ENCODE measurements at regions not wholly inside any gene's neighbourhood (a gene's known extent, or its start where the extent isn't known, plus 50 kb on each side); places are given as distances from the start of the nearest gene placed in this dataset.

- TF ChIP-seq, protein P1, sequence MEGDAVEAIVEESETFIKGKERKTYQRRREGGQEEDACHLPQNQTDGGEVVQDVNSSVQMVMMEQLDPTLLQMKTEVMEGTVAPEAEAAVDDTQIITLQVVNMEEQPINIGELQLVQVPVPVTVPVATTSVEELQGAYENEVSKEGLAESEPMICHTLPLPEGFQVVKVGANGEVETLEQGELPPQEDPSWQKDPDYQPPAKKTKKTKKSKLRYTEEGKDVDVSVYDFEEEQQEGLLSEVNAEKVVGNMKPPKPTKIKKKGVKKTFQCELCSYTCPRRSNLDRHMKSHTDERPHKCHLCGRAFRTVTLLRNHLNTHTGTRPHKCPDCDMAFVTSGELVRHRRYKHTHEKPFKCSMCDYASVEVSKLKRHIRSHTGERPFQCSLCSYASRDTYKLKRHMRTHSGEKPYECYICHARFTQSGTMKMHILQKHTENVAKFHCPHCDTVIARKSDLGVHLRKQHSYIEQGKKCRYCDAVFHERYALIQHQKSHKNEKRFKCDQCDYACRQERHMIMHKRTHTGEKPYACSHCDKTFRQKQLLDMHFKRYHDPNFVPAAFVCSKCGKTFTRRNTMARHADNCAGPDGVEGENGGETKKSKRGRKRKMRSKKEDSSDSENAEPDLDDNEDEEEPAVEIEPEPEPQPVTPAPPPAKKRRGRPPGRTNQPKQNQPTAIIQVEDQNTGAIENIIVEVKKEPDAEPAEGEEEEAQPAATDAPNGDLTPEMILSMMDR (IDR thresholded peaks at IDR 0.05; ENCODE audit: control extremely low read depth, extremely low read depth, low read depth, missing control alignments) = no peak
- no peak for DNase-seq (ENCODE audit: extremely low spot score)
- CTCF ChIA-PET = no interaction called here
- POLR2A ChIA-PET = no interaction called here
Measured at GRCh38 chr12:34097213-34097612, 74.9 kb downstream of the ALG10 start.

DNA sequence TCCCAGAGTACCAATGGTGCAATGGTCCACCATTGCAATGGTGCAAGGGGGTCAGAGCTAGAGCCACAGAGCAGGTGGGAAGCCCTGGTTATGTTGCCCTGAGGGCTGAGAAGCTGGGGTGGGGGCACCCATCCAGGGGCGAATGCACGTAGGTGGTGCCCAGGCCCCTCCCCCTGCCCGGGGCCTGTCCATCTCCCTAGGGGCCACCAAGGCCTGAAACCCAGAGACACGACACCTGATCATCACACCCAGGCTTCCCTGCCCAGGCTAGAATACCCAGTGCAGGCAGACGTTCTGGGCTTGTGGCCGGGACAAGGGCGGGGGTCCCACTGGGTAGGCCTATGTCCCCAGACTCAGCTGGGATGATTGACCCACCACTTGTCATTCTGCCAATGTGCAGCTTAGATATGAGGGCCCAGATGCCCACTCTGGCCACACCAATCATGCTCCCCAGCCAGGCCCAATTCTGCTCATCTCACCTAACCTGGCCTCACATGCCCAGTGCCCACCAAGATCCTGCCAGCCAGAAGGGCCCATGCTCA, 83.2 kb downstream of the ALG10 start:
- DNase-seq (ENCODE audit: extremely low spot score) = no peak
- CTCF ChIA-PET = interaction anchor here (1.1 kb wide), 1 partner anchor 14 kb away, joined by 3 read pairs; no protein-coding TSS in a partner anchor
- POLR2A ChIA-PET = no interaction called here
- TF ChIP-seq, protein P1 (IDR thresholded peaks at IDR 0.05; ENCODE audit: control extremely low read depth, extremely low read depth, low read depth, missing control alignments) = no peak

GRCh38 chr12:34106172-34106571, 83.9 kb downstream of the ALG10 start:
- TF ChIP-seq, protein P1 (IDR thresholded peaks at IDR 0.05; ENCODE audit: control extremely low read depth, extremely low read depth, low read depth, missing control alignments) = no peak
- DNase-seq (ENCODE audit: extremely low spot score) = no peak
- CTCF ChIA-PET = interaction anchor here (1.1 kb wide), 1 partner anchor 14 kb away, joined by 3 read pairs; no protein-coding TSS in a partner anchor
- POLR2A ChIA-PET = no interaction called here

DNA sequence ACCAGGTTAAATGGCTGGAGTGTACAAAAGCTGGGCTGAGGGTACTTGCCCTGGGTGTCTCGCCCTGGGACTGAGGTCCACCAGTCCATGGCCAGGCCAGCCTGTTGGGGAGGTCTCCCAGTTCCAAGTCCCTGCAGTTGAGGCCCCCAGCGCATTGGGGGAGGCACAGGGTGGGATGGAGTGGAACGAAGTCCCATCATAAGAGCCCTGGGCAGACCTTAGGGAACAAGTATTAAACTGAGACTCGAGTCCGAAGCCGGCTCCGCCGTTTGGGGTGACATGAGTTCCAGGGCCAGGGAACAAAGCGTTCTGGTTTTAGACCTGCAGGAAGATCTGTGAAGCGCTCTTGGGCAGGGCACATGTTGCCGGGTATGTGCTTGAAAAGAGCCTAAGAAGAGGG, 84.7 kb downstream of the ALG10 start:
- CTCF ChIA-PET = no interaction called here
- TF ChIP-seq, protein P1 (IDR thresholded peaks at IDR 0.05; ENCODE audit: control extremely low read depth, extremely low read depth, low read depth, missing control alignments) = no peak
- POLR2A ChIA-PET = no interaction called here
- DNase-seq (ENCODE audit: extremely low spot score) = no peak

DNA sequence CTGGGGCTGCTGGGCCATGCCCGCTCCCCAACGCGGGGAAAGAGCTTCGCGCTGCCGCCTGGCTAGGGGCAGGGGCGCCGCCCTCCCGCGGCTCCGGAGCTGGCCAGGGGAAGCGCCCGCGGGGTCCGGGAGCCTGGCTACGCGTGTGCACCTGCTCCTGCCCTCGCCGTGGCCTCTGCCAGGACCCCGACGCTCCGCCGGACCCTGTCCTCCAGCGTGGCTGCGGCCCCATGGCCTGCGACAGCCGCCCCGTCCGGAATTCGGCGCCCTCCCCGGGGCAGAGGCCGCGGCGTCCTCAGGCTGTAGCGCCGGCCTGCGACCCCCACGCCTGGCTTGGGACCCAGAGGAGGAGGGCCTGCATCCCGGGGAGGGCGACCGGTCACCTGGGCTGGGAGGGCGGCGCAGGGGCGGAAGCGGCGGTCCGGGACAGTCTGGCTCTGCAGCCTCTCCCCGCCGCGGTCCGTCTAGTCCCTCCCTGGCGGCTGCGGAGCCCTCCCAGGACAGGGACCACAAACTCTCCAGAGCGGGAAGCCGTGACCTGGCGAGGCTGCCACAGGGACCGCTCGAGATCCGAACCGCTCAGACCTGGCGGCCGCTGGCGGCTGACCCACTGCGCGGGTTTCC, 85.6 kb downstream of the ALG10 start:
- ChIA-PET CTCF (no interaction called here), POLR2A (no interaction called here)
- no peak for DNase-seq (ENCODE audit: extremely low spot score)
- TF ChIP-seq, protein P1 (IDR thresholded peaks at IDR 0.05; ENCODE audit: control extremely low read depth, extremely low read depth, low read depth, missing control alignments) = no peak

- TF ChIP-seq, protein P1 (IDR thresholded peaks at IDR 0.05; ENCODE audit: control extremely low read depth, extremely low read depth, low read depth, missing control alignments) = no peak
- DNase-seq (ENCODE audit: extremely low spot score) = no peak
- ChIA-PET POLR2A (no interaction called here), CTCF (no interaction called here)
Measured at GRCh38 chr12:34108405-34108803, 86.1 kb downstream of the ALG10 start.
